GM12878 (cell line): ENCODE measurements at regions not wholly inside any gene's neighbourhood (a gene's known extent, or its start where the extent isn't known, plus 50 kb on each side); places are given as distances from the start of the nearest gene placed in this dataset.

Source experiments
- ATAC-seq: fragments of 200-7000 bp; cut with Tn5 transposase; 3 replicates; pipeline ENCODE4 v1.9.1; 2020; ENCODE audit warnings: mild to moderate bottlenecking, moderate library complexity
- BruUV-seq: library from RNA; stranded (reverse); fragments of 400-500 nt; replicated peaks from 2 replicates; lab custom pipeline; 2021; lab: Mats Ljungman, UMichigan
- CTCF ChIA-PET: fragments of 300-600 bp; sonication (Branson Sonifier 250); formaldehyde crosslinking; extraction: SDS; loops from one replicate; lab custom pipeline; 2021; ENCODE audit warnings: inconsistent platforms; lab: Yijun Ruan, JAX
- POLR2A ChIA-PET: fragments of 350-600 bp; formaldehyde crosslinking; extraction: SDS; loops from one replicate; lab custom pipeline; 2021; ENCODE audit warnings: inconsistent platforms; lab: Charles Lee
- RAD21 ChIA-PET: fragments of 300-600 bp; sonication (Branson Sonifier 250); formaldehyde crosslinking; loops from one replicate; lab custom pipeline; 2023; ENCODE audit warnings: antibody characterized with exemption; ENCODE audit not compliant: unreplicated experiment; lab: Charles Lee
- SMC1A ChIA-PET: fragments of 300-600 bp; sonication (Branson Sonifier 250); formaldehyde crosslinking; loops from one replicate; lab custom pipeline; 2023; ENCODE audit not compliant: unreplicated experiment, uncharacterized antibody; lab: Charles Lee
- DNase-seq: peaks from one replicate; pipeline ENCODE4 v3.0.0-alpha.2; 2011; ENCODE audit warnings: low read depth, low spot score
- FAIRE-seq: peaks from 3 replicates; lab custom pipeline; 2011; peaks lifted over from hg19 to GRCh38; lab: Jason Lieb, UNC
- H2AFZ ChIP-seq: 2 replicates; pipeline ENCODE4 v1.6.0; 2011; ENCODE audit warnings: low read depth, low read length, control low read depth; ENCODE audit not compliant: control insufficient read depth
- H3K27ac ChIP-seq: 2 replicates; pipeline ENCODE4 v1.5.1; 2011; ENCODE audit warnings: control low read depth; ENCODE audit not compliant: control insufficient read depth, insufficient read depth
- H3K27me3 ChIP-seq, 2 experiments: replicated peaks in 1 of 2; 2 replicates each; pipeline versions ENCODE4 v1.6.0 to v1.6.1; 2011; ENCODE audit warnings: low read length in 1 of 2; ENCODE audit not compliant: control insufficient read depth in 2 of 2, insufficient read depth in 2 of 2
- H3K36me3 ChIP-seq, 2 experiments: 2 replicates each; pipeline ENCODE4 v1.5.1; 2011; ENCODE audit warnings: low read length in 1 of 2; ENCODE audit not compliant: control insufficient read depth in 2 of 2, insufficient read depth in 2 of 2
- H3K4me1 ChIP-seq: 2 replicates; pipeline ENCODE4 v1.6.1; 2011; ENCODE audit warnings: mild to moderate bottlenecking, low read length, moderate library complexity, mixed read lengths; ENCODE audit not compliant: control insufficient read depth, insufficient read depth
- H3K4me2 ChIP-seq: 2 replicates; pipeline ENCODE4 v1.6.0; 2011; ENCODE audit warnings: control low read depth; ENCODE audit not compliant: control insufficient read depth, insufficient read depth
- H3K4me3 ChIP-seq: fragments of 200-600 bp; sonication (generic); 2 replicates; pipeline ENCODE4 v1.5.1; 2016
- H3K79me2 ChIP-seq: 2 replicates; pipeline ENCODE4 v1.6.0; 2011; ENCODE audit warnings: low read length; ENCODE audit not compliant: control insufficient read depth, insufficient read depth
- H3K9ac ChIP-seq: 2 replicates; pipeline ENCODE4 v1.8.0; 2011; ENCODE audit warnings: low read length, control low read depth, mixed read lengths; ENCODE audit not compliant: control insufficient read depth, insufficient read depth
- H3K9me3 ChIP-seq: replicated peaks from 3 replicates; pipeline ENCODE4 v1.5.1; 2011; ENCODE audit warnings: mild to moderate bottlenecking, low read length; ENCODE audit not compliant: control insufficient read depth, insufficient read depth
- H4K20me1 ChIP-seq: 2 replicates; pipeline ENCODE4 v1.6.0; 2011; ENCODE audit not compliant: control insufficient read depth, insufficient read depth
- BHLHE40 ChIP-seq, 2 experiments: fragments of 450-650 bp in 1 of 2; IDR thresholded peaks; 2 replicates each; pipeline ENCODE4 v1.6.1; 2011 to 2017; ENCODE audit warnings: low read depth in 2 of 2, borderline replicate concordance in 1 of 2, improper control_type of control experiment in 1 of 2, low read length in 1 of 2, mild to moderate bottlenecking in 1 of 2
- CEBPB ChIP-seq, 2 experiments: fragments of 150-350 bp in 1 of 2; IDR thresholded peaks; 2 replicates each; pipeline ENCODE4 v1.6.1; 2012 to 2014; ENCODE audit warnings: low read depth in 2 of 2, low read length in 2 of 2, borderline replicate concordance in 1 of 2, inconsistent platforms in 1 of 2
- CTCF ChIP-seq, 3 experiments: IDR thresholded peaks in 2 of 3; conservative IDR thresholded peaks in 1 of 3; 2 replicates each; pipeline ENCODE4 v1.5.1; 2011; ENCODE audit warnings: low read depth in 3 of 3, low read length in 3 of 3, mild to moderate bottlenecking in 3 of 3, control low read depth in 2 of 3, moderate library complexity in 2 of 3, inconsistent platforms in 1 of 3, mixed read lengths in 1 of 3; ENCODE audit not compliant: control insufficient read depth in 2 of 3, insufficient read depth in 1 of 3; ENCODE audit errors: extremely low read depth in 1 of 3
- EGR1 ChIP-seq, 2 experiments: IDR thresholded peaks; 1 replicate in 1 of 2; 2 replicates in 1 of 2; pipeline ENCODE4 v1.6.1; 2011 to 2012; ENCODE audit warnings: low read depth in 2 of 2, low read length in 2 of 2, borderline replicate concordance in 1 of 2, mild to moderate bottlenecking in 1 of 2, moderate library complexity in 1 of 2
- ESRRA ChIP-seq: IDR thresholded peaks from 2 replicates; pipeline ENCODE4 v1.6.1; 2012; ENCODE audit warnings: mild to moderate bottlenecking, low read length, improper control_type of control experiment
- FOXM1 ChIP-seq: IDR thresholded peaks from 2 replicates; pipeline ENCODE4 v1.6.1; 2012; ENCODE audit warnings: low read depth, mild to moderate bottlenecking, inconsistent platforms, low read length, moderate library complexity
- GABPA ChIP-seq: IDR thresholded peaks from 2 replicates; pipeline ENCODE4 v1.6.1; 2014; ENCODE audit warnings: antibody characterized with exemption, low read depth, mild to moderate bottlenecking, inconsistent platforms
- HCFC1 ChIP-seq: fragments of 150-350 bp; IDR thresholded peaks from 2 replicates; pipeline ENCODE4 v1.6.1; 2014; ENCODE audit warnings: low read length
- IKZF2 ChIP-seq, 2 experiments: fragments of 450-650 bp; IDR thresholded peaks; 2 replicates each; pipeline ENCODE4 v1.6.1; 2017; ENCODE audit warnings: mild to moderate bottlenecking in 2 of 2, moderate library complexity in 2 of 2
- JUNB ChIP-seq: IDR thresholded peaks from 2 replicates; pipeline ENCODE4 v1.6.1; 2016; ENCODE audit warnings: antibody characterized with exemption, mild to moderate bottlenecking
- MEF2A ChIP-seq: IDR thresholded peaks from 2 replicates; pipeline ENCODE4 v1.6.1; 2011; ENCODE audit warnings: low read depth, mild to moderate bottlenecking, low read length, moderate library complexity; ENCODE audit not compliant: insufficient read depth
- NFYA ChIP-seq: IDR thresholded peaks from 2 replicates; pipeline ENCODE4 v1.6.1; 2011; ENCODE audit warnings: low read depth, mild to moderate bottlenecking, low read length, improper control_type of control experiment, borderline replicate concordance
- NR2C1 ChIP-seq: fragments of 450-650 bp; IDR thresholded peaks from 2 replicates; pipeline ENCODE4 v1.6.1; 2017; ENCODE audit warnings: antibody characterized with exemption, mild to moderate bottlenecking, moderate library complexity
- NRF1 ChIP-seq: conservative IDR thresholded peaks from 2 replicates; pipeline ENCODE4 v1.6.1; 2011; ENCODE audit warnings: mild to moderate bottlenecking, low read depth, low read length, improper control_type of control experiment
- PRDM15 ChIP-seq: fragments of 450-650 bp; formaldehyde crosslinking; IDR thresholded peaks from 2 replicates; pipeline ENCODE4 v1.4.0; 2020; ENCODE audit warnings: mild to moderate bottlenecking, moderate library complexity
- TAF1 ChIP-seq: IDR thresholded peaks from 2 replicates; pipeline ENCODE4 v1.6.1; 2011; ENCODE audit warnings: mild to moderate bottlenecking, low read depth, low read length, borderline replicate concordance
- ZBTB33 ChIP-seq: fragments of 450-650 bp; IDR thresholded peaks from 2 replicates; pipeline ENCODE4 v1.6.1; 2017; ENCODE audit warnings: mild to moderate bottlenecking
- WGBS: methylation state at CpG from one replicate; pipeline ENCODE4 v1.1.6; 2016; ENCODE audit warnings: low lambda C conversion rate; ENCODE audit not compliant: insufficient replicate concordance, insufficient coverage; ENCODE audit errors: missing lambda C conversion rate; 5-methylcytosine and 5-hydroxymethylcytosine counted together
- in situ Hi-C: fragments of 300-500 bp; cut with MboI; formaldehyde crosslinking; loops from 9 replicates; pipeline ENCODE4 v1.14.3; 2018; ENCODE audit warnings: mixed read lengths
- intact Hi-C: fragments of 100-400 bp; cut with micrococcal nuclease; formaldehyde crosslinking; loops from one replicate; pipeline ENCODE4 v1.14.2; 2022; ENCODE audit not compliant: unreplicated experiment

- FAIRE-seq = no peak
- ChIA-PET SMC1A (no interaction called here), CTCF (no interaction called here), POLR2A (no interaction called here), RAD21 (no interaction called here)
- Histone ChIP-seq H3K79me2 (no peaks in the 10 kb centered on the region), H3K27ac (no peak overlapping the region), H3K9me3 (no peaks in the 10 kb centered on the region), H3K4me1 (no peaks in the 10 kb centered on the region), H3K9ac (no peak overlapping the region), H3K36me3 (no peaks in the 10 kb centered on the region), H3K27me3 (no peaks in the 10 kb centered on the region; a peak in 1 of 4 replicates), H4K20me1 (no peaks in the 10 kb centered on the region), H3K4me2 (no peak overlapping the region), H3K4me3 (no peak overlapping the region), H2AFZ (no peak overlapping the region)
- BruUV-seq = no TSS peak
- WGBS = 30% methylated on average over 5 of the region's 5 CpGs
- TF ChIP-seq TAF1 = no peak
- TF ChIP-seq FOXM1 = no peak
- TF ChIP-seq GABPA = no peak
- TF ChIP-seq HCFC1 = no peak
- no peak for TF ChIP-seq MEF2A
- no peak for TF ChIP-seq ESRRA
- TF ChIP-seq NRF1 = no peak
- TF ChIP-seq BHLHE40 (IDR thresholded peaks at IDR 0.05; ENCODE audit: borderline replicate concordance in 1 of 2, low read depth in 2 of 2, low read length in 1 of 2) = no peak
- TF ChIP-seq NFYA = no peak
- no peak for TF ChIP-seq CTCF (IDR thresholded peaks at IDR 0.05 in 2 of 3, conservative IDR thresholded peaks at IDR 0.05 in 1 of 3; ENCODE audit: control insufficient read depth in 2 of 3, extremely low read depth in 1 of 3, insufficient read depth in 1 of 3, low read depth in 3 of 3, low read length in 3 of 3)
- TF ChIP-seq CEBPB (IDR thresholded peaks at IDR 0.05; ENCODE audit: borderline replicate concordance in 1 of 2, low read depth in 2 of 2, low read length in 2 of 2) = no peak
- TF ChIP-seq PRDM15 = no peak
- no peak for TF ChIP-seq NR2C1
- TF ChIP-seq JUNB = no peak
- no peak for TF ChIP-seq ZBTB33
- TF ChIP-seq EGR1 (IDR thresholded peaks at IDR 0.05; ENCODE audit: borderline replicate concordance in 1 of 2, low read depth in 2 of 2, low read length in 2 of 2) = no peak
- TF ChIP-seq IKZF2 (IDR thresholded peaks at IDR 0.05) = no peak
- no peak for ATAC-seq
- in situ Hi-C loops (no loop called here), intact Hi-C loops (no loop called here)
- no peak for DNase-seq
Measured at GRCh38 chr11:134941326-134941725, 529.3 kb upstream of the B3GAT1 start.
